ENCODE measurements at regions not wholly inside any gene's neighbourhood (a gene's known extent, or its start where the extent isn't known, plus 50 kb on each side); places are given as distances from the start of the nearest gene placed in this dataset.

GRCh38 chr3:161631536-161631935 is 134.9 kb downstream of the OTOL1 start:
- H3K79me2 ChIP-seq (ENCODE audit: insufficient read depth, low read length): no peaks in the 10 kb centered on the region
- H2BK5ac ChIP-seq (ENCODE audit: insufficient read length, low read length): no peak overlapping the region
- H2BK120ac ChIP-seq (ENCODE audit: low read depth, low read length, poor library complexity, severe bottlenecking): no peak overlapping the region
- no peak overlapping the region for H4K91ac ChIP-seq (ENCODE audit: insufficient read length, low read depth, low read length)
- DNase-seq: no peak
- no peak overlapping the region for H3T11ph ChIP-seq (ENCODE audit: low read length)
- no peak overlapping the region for H3K18ac ChIP-seq (ENCODE audit: insufficient read length, low read depth, low read length)
- H3K9me3 ChIP-seq (ENCODE audit: control insufficient read depth, low read depth, low read length): no peaks in the 10 kb centered on the region
- no peak overlapping the region for H4K8ac ChIP-seq (replicated peaks; ENCODE audit: insufficient read length, low read depth, low read length)
- no peaks in the 10 kb centered on the region for H4K20me1 ChIP-seq (ENCODE audit: control insufficient read depth, insufficient read depth, insufficient read length)
- no peak overlapping the region for H3K23ac ChIP-seq (ENCODE audit: insufficient read length, low read depth, low read length)
- no peak overlapping the region for H3K56ac ChIP-seq (ENCODE audit: insufficient read length, low read depth, low read length)
- no peak overlapping the region for H3K4me2 ChIP-seq (ENCODE audit: insufficient read depth, insufficient read length, low read length)
- H3K27me3 Mint-ChIP-seq (ENCODE audit: low read depth): no peaks in the 10 kb centered on the region
- no peak overlapping the region for H3K14ac ChIP-seq (ENCODE audit: insufficient read depth, low read length)
- no peak overlapping the region for H2BK15ac ChIP-seq (ENCODE audit: low read depth, low read length)
- peaks cover 0 to 18% (median 8%) of the 10 kb centered on the region in 3 experiments; a peak in 5 of 7 replicates for H3K36me3 Mint-ChIP-seq (ENCODE audit: insufficient read depth in 1 of 3, low read depth in 3 of 3)
- H3K27ac Mint-ChIP-seq: no peak overlapping the region
- no peaks in the 10 kb centered on the region for H3K79me1 ChIP-seq (ENCODE audit: insufficient read depth, low read depth, low read length, poor library complexity, severe bottlenecking)
- no peak overlapping the region for H3K27ac ChIP-seq (ENCODE audit: insufficient read length, low read depth, low read length)
- H2BK12ac ChIP-seq (ENCODE audit: insufficient read length, low read depth, low read length): no peak overlapping the region
- no peak overlapping the region for H3K4ac ChIP-seq (ENCODE audit: low read depth, low read length)
- H2AK5ac ChIP-seq (ENCODE audit: insufficient read length, low read length): no peak overlapping the region
- H2AFZ ChIP-seq (ENCODE audit: low read length): no peak overlapping the region
- no peaks in the 10 kb centered on the region for H3K23me2 ChIP-seq (ENCODE audit: insufficient read length, low read depth, low read length, poor library complexity, severe bottlenecking)
- peaks cover 42 to 43% of the 10 kb centered on the region in 2 experiments for H3K4me1 Mint-ChIP-seq
- H3K4me3 Mint-ChIP-seq: no peak overlapping the region
- H4K5ac ChIP-seq (ENCODE audit: insufficient read length, low read depth, low read length): no peak overlapping the region
- TF ChIP-seq, protein P1, sequence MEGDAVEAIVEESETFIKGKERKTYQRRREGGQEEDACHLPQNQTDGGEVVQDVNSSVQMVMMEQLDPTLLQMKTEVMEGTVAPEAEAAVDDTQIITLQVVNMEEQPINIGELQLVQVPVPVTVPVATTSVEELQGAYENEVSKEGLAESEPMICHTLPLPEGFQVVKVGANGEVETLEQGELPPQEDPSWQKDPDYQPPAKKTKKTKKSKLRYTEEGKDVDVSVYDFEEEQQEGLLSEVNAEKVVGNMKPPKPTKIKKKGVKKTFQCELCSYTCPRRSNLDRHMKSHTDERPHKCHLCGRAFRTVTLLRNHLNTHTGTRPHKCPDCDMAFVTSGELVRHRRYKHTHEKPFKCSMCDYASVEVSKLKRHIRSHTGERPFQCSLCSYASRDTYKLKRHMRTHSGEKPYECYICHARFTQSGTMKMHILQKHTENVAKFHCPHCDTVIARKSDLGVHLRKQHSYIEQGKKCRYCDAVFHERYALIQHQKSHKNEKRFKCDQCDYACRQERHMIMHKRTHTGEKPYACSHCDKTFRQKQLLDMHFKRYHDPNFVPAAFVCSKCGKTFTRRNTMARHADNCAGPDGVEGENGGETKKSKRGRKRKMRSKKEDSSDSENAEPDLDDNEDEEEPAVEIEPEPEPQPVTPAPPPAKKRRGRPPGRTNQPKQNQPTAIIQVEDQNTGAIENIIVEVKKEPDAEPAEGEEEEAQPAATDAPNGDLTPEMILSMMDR (conservative IDR thresholded peaks at IDR 0.05): no peak
- H3K27me3 ChIP-seq (ENCODE audit: insufficient read depth, low read length): no peaks in the 10 kb centered on the region
- no peak overlapping the region for H3K9ac ChIP-seq (ENCODE audit: extremely low read depth, insufficient read length, low read length)
- no peak overlapping the region for H2BK20ac ChIP-seq (ENCODE audit: low read depth, low read length, poor library complexity, severe bottlenecking)
- H3K9me3 Mint-ChIP-seq: peaks cover 4% of the 10 kb centered on the region in 2 experiments; a peak in 3 of 5 replicates
- H3K4me1 ChIP-seq (ENCODE audit: insufficient read depth, low read length): peaks cover 2% of the 10 kb centered on the region; the same call in 1 of the 2 replicates

Data from H9 (cell line).